ELF-1 (cell line): ENCODE measurements at regions not wholly inside any gene's neighbourhood (a gene's known extent, or its start where the extent isn't known, plus 50 kb on each side); places are given as distances from the start of the nearest gene placed in this dataset.

ENCODE experiments used
- DNase-seq: peaks from one replicate; pipeline ENCODE4 v3.0.0-alpha.2; 2016; ENCODE audit warnings: low read depth, low spot score

DNA sequence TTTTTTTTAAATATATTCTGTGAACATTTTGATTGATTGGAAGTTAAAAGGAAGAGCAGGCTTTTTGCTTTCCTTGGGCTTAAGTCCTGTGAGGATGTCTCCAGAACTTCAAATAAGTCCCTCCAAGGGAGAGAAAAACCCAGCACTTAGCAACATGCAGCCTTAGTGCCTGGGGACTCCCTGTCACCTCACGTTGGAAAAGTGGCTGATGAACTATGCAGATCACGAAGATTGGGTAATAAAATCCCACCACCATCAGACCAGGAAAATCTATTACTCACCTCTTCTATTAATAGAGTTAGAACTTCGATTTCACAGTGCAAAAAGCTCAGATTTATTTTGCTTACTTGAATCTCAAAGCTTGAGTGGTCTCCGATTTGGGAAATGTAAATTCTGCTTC is 507.0 kb downstream of the MAT2B start:
- DNase-seq = no peak

- peak; percentile 50 for DNase-seq
Measured at GRCh38 chr5:164013077-164013670, 507.8 kb downstream of the MAT2B start.

DNA sequence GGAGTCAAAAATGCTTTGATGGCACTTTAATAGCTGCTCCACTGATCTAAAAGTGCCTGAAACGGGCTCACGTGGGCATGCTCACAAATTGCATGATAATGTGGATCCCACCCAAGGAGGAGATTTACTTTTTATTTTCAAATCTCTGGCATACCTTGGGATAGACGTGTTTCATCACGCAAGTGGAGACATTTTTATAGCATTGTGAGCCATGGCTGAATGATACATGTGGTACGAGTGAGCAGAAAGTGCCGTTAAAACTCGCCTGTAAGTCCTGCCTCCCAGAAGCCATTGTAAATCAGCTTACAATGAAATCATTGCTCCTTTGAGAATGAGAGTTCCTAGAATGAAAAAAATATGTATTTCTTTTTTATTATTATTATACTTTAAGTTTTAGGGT is 514.7 kb downstream of the MAT2B start:
- DNase-seq = no peak

DNA sequence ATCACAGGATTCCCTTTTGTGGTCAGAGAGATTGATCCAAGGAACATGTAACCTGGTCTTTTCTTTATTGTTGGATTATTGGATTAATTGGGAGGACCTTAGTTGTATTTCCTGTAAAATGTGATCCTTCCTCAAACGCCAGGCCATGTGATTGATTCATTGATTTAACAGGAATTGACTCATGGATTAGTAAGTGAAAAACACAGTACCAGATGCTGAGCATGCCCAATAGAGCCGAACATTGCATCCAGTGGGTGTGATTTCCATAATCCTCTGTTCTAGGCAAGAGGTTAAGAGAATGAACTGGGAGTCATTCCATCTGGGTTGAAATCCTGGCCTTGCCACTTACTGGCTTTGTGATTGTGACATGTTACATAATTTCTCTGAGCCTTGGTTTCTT is 522.3 kb downstream of the MAT2B start:
- no peak for DNase-seq

DNA sequence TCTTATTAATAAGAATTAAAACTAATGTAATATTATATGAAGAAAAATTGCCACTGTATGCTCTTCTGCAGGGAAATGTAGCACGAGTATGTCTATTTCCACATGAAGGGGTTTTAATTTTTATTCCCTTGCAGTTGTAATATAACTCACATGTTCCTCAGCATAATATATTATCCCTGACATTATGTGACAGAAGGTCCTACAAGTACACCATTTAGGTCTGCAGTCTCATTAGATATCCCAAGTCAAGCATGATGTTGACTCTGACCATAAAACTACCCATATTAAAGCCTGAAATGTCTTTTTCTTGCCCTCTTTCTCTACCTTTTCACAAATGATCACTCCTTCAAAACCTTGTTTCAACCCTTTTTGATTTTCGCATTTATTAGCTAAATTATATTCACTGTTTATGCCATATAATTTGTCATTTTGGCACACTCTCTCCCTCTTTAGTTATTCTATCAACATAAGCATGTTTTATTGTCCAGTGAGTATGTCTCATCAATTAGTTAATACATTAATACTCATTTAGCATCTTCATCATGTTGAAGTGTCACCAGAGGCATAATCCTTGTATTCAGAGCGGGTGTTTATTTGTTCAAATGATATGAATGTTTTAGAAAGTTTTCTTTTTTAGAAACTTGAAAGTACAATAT is 532.8 kb downstream of the MAT2B start:
- no peak for DNase-seq

- no peak for DNase-seq
Measured at GRCh38 chr5:164041105-164041504, 535.7 kb downstream of the MAT2B start.

DNA sequence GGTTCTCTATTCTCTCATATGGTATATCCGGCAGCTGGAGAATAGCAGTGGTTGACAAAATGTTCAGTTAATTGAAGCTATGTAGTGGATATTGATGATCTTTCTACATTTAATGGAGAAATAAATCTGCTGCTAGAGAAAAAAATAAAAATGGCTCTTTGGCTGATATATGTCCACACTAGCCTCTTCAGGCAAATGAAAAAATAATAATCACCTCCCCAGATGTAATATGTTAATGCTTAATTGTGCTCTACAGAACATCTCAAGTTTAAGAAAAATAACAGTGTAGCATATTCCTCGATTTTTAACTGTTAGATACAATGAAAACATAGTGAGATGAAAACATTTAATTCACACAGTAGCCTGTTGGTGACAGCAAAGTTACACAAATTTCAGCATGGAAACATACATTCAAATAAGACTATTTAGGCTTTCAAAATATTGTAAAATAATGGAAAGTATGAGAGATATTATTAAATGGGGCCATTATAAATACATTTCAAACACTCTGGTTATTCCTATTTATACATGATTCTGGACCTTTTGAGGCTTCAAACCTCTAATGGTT is 543.0 kb downstream of the MAT2B start:
- no peak for DNase-seq

DNA sequence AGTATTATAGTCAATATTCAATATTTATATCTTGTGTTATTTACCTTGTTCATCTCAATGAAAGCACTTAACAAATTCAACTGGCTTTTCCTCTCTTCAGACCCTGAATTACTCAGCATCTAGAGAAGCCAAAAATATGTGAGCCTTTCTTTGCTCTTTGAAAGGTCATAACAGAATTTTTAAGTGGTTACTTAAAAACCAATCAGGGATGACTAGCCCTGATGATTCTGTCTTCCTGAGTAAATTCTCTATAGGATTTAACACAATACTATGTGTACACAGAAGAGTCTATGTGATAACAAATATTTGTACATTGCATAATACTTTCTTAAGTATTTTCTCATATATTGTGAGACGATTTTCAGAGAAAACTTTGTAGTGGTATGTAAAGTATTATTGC is 546.3 kb downstream of the MAT2B start:
- no peak for DNase-seq

DNA sequence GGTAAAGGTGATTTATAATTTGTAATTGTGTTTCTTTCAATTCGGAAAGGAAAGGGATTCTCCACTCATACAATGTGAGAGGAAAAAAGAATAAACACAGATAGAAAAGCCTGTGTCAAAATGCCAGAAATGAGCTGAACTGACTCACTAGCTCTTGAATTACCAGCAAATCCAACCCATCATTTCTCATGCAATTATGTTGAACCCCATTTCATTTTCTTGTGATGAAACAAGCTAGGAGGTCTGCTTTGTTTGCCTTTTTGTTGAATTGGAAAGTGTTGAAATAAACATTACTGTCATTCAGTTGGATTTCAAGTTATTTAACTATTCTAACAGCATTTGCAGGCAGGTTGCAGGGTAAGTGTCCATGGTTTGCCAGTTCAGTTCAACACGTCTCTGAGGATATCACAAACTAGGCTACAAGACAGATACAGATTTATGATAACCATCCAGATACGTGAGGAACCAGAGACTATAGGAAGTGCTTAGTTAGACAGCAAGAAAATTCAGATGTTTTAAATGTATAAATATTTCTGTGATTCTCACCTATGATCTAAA is 547.2 kb downstream of the MAT2B start:
- no peak for DNase-seq

DNA sequence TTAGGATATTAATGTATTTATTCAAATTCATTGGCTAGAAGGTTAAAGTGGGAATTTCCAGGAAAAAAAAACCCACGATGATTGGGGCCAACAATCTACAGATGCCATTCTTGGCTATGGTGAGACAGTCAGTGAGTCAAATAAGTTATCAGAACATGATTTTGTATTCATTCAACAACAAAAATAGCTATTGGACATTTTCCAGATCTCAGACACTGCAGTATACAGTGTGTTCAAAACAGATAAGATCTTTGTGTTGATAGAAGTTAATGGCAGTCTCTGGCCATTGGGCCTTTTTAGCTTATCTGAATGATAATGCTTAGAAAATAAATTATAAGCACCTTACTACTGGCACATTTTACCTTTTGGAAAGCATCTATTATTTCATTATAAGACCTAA is 547.7 kb downstream of the MAT2B start:
- no peak for DNase-seq

- DNase-seq = no peak
Measured at GRCh38 chr5:164054461-164054860, 549.0 kb downstream of the MAT2B start.

- DNase-seq = no peak
Measured at GRCh38 chr5:164057121-164057520, 551.7 kb downstream of the MAT2B start.

- no peak for DNase-seq
Measured at GRCh38 chr5:164058621-164059020, 553.2 kb downstream of the MAT2B start.

DNA sequence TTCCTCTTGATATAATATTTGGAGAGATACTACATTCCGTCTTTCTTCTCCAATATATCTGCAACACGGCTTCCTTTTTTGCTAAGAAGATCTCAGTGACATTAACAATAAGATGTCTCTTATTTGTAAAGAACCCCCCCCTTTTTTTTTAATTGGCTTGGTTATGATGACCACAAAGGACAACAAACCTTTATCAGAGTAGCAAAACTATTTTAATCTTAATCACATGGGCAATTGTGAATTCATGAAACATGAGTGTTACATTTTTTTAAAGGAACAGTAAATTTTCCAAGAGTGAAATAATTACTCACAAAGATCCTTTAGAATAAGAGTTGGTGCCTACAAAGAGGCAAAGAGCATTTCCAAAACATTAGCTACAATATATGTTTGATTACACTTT is 554.1 kb downstream of the MAT2B start:
- no peak for DNase-seq

DNA sequence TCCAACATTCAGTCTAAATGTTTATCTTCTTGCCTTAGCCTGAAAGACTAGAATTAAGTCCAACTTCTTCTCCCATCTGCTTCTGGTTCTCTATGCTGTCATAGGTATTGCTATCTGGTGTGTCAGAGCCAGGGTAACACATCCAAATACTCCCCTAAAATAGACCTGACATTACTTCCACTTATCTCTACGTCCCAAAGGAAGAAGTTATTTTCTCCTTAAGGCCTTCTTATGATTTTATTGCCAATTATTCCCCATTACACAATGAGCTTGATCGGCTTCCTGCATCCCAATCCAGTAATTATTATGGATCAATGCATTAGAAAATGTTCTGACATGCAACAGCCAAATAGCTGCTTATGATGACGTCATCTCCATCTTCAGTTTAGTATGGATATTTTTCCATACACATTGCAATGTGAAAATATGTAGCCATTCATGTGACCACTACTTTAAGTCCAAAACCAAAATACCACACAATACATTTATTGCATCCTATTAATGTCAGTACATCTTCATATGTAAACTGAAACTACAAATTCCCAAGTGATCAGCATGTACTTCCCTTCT is 555.5 kb downstream of the MAT2B start:
- DNase-seq = no peak

GRCh38 chr5:164062304-164062703 is 556.9 kb downstream of the MAT2B start:
- DNase-seq = no peak

- no peak for DNase-seq
Measured at GRCh38 chr5:164065266-164065665, 559.8 kb downstream of the MAT2B start.

GRCh38 chr5:164071671-164072070 is 566.3 kb downstream of the MAT2B start:
- no peak for DNase-seq

GRCh38 chr5:164073081-164073480 is 567.7 kb downstream of the MAT2B start:
- no peak for DNase-seq

- DNase-seq = no peak
Measured at GRCh38 chr5:164076556-164076955, 571.1 kb downstream of the MAT2B start.

GRCh38 chr5:164090358-164090757 is 584.9 kb downstream of the MAT2B start:
- no peak for DNase-seq

DNA sequence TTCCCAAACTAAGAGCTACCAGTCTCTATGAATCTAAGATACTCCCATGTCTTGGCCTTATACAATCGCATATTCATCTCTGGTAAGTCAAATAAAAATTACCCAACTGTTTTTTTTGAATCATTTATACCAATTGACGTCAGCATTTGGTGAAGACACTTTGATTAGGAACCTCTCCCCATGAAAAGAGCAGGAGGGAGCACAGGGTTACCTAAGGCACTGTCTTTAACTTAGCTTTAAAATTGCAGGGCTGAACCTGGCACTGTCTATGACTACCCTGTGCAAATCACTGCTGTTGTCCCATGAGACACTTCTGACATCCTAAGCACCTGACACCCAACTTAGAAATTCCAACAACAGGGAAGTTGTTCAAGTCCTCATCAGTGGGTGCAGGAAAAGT is 586.4 kb downstream of the MAT2B start:
- DNase-seq = no peak

DNA sequence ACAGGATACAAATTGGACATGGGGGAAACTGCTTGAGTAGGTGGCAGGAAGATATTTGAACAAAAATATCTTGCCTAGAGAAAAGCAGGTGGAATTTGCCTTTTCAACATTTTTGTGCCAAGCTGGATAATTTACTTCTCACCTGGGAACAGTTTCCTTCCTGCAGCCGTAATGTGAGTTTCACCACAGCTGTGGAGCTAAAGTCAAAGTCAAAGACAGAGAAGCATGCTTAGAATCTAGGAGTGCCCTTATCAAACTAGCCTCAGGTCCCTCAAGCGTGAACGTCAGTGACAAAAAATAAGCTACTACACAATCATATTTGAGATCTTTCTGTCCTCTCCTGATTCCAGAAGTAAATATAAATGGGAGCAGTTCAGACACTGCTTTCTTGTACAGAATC is 588.9 kb downstream of the MAT2B start:
- DNase-seq = no peak
